GM23338 (cell line): ENCODE measurements at regions not wholly inside any gene's neighbourhood (a gene's known extent, or its start where the extent isn't known, plus 50 kb on each side); places are given as distances from the start of the nearest gene placed in this dataset.

Source experiments
- CREB1 ChIP-seq: fragments of 250-450 bp; sonication (Bioruptor Pico); IDR thresholded peaks from 2 replicates; pipeline ENCODE4 v1.5.0; 2020; ENCODE audit warnings: low read depth, mild to moderate bottlenecking, moderate library complexity
- CTCF ChIP-seq, 2 experiments: fragments of 200-600 bp in 1 of 2; sonication (generic) in 1 of 2; conservative IDR thresholded peaks; 2 replicates each; pipeline versions ENCODE4 v1.5.1 to v1.6.1; 2016 to 2017; ENCODE audit warnings: antibody characterized with exemption in 2 of 2, low read depth in 2 of 2, mild to moderate bottlenecking in 2 of 2, moderate library complexity in 1 of 2
- ETS1 ChIP-seq: IDR thresholded peaks from 2 replicates; pipeline ENCODE4 v1.6.1; 2016; ENCODE audit warnings: antibody characterized with exemption
- EZH2 ChIP-seq: fragments of 200-600 bp; sonication (generic); IDR thresholded peaks from one replicate; pipeline ENCODE4 v1.8.0; 2017; ENCODE audit warnings: antibody characterized with exemption, mild to moderate bottlenecking, low read depth; ENCODE audit not compliant: unreplicated experiment
- JUNB ChIP-seq: IDR thresholded peaks from one replicate; pipeline ENCODE4 v1.6.1; 2016; ENCODE audit warnings: antibody characterized with exemption; ENCODE audit not compliant: unreplicated experiment
- POLR2AphosphoS5 ChIP-seq: IDR thresholded peaks from 2 replicates; pipeline ENCODE4 v1.6.1; 2016; ENCODE audit warnings: antibody characterized with exemption, low read depth
- ZNF331 ChIP-seq: fragments of 250-450 bp; sonication (Bioruptor Pico); IDR thresholded peaks from 2 replicates; pipeline ENCODE4 v1.5.0; 2020; ENCODE audit warnings: low read depth, mild to moderate bottlenecking, moderate library complexity
- ZNF462 ChIP-seq: fragments of 250-450 bp; sonication (Bioruptor Pico); IDR thresholded peaks from 2 replicates; pipeline ENCODE4 v1.5.0; 2020; ENCODE audit warnings: mild to moderate bottlenecking, moderate library complexity

GRCh38 chr2:45267062-45267792 lies 258.0 kb upstream of the SIX2 start (continued):
- TF ChIP-seq ZNF462 (CRISPR knock-in tag) (no peak), ETS1 (no peak), EZH2 (no peak), JUNB (no peak), ZNF331 (no peak), CREB1 (no peak), POLR2AphosphoS5 (no peak), CTCF (conservative IDR thresholded peaks at IDR 0.05; ENCODE audit: low read depth in 2 of 2) (no peak)
